Naive B cell (primary cell): ENCODE measurements at regions not wholly inside any gene's neighbourhood (a gene's known extent, or its start where the extent isn't known, plus 50 kb on each side); places are given as distances from the start of the nearest gene placed in this dataset.
"Not testable (repeated sequence)": the region's sequence is repeated elsewhere in the genome, so short reads cannot be mapped to it uniquely, and the experiment has no call there.

Experiments
- ATAC-seq, 2 donors: fragments of 150-1000 bp; cut with Tn5 transposase; 2 replicates each; pipeline ENCODE4 v1.10.0; 2021; ENCODE audit warnings: low read depth in 2 of 2, mild to moderate bottlenecking in 2 of 2, moderate library complexity in 2 of 2
- DNase-seq: peaks from one replicate; pipeline ENCODE4 v3.0.0; 2022
- H3K27ac Mint-ChIP-seq, 6 donors: one replicate each; pipeline ENCODE4 v1.8.0; 2020 to 2022; ENCODE audit warnings: mild to moderate bottlenecking in 6 of 6, mixed read lengths in 6 of 6, moderate library complexity in 5 of 6, inconsistent platforms in 2 of 6
- H3K27me3 Mint-ChIP-seq, 3 donors: one replicate each; pipeline ENCODE4 v1.8.0; 2021 to 2022; ENCODE audit warnings: mixed read lengths in 3 of 3, mild to moderate bottlenecking in 1 of 3
- H3K36me3 Mint-ChIP-seq, 2 donors: one replicate each; pipeline ENCODE4 v1.8.0; 2020 to 2022; ENCODE audit warnings: mixed read lengths in 2 of 2, inconsistent platforms in 1 of 2, mild to moderate bottlenecking in 1 of 2
- H3K4me1 Mint-ChIP-seq, 3 donors: one replicate each; pipeline ENCODE4 v1.8.0; 2020 to 2022; ENCODE audit warnings: mixed read lengths in 3 of 3, inconsistent platforms in 1 of 3, mild to moderate bottlenecking in 1 of 3, moderate library complexity in 1 of 3
- H3K4me3 Mint-ChIP-seq, 8 donors: one replicate each; pipeline ENCODE4 v1.8.0; 2020 to 2022; ENCODE audit warnings: mild to moderate bottlenecking in 8 of 8, mixed read lengths in 8 of 8, moderate library complexity in 8 of 8, inconsistent platforms in 2 of 8
- H3K9me3 Mint-ChIP-seq, 7 donors: one replicate each; pipeline ENCODE4 v1.8.0; 2020 to 2022; ENCODE audit warnings: mixed read lengths in 7 of 7, mild to moderate bottlenecking in 5 of 7, inconsistent platforms in 2 of 7, moderate library complexity in 1 of 7

GRCh38 chr12:65712260-65713004 lies 111.9 kb upstream of the HMGA2 start:
- peaks cover 0 to under 1% (median 0%) of the 10 kb centered on the region in 7 donors for H3K9me3 Mint-ChIP-seq
- ATAC-seq: no peak

GRCh38 chr12:65715961-65716360 lies 108.3 kb upstream of the HMGA2 start:
- ATAC-seq: no peak
- Mint-ChIP-seq H3K4me1 (no peaks in the 10 kb centered on the region), H3K27me3 (peaks cover 13 to 46% (median 22%) of the 10 kb centered on the region in 3 donors), H3K27ac (no peak overlapping the region), H3K9me3 (no peaks in the 10 kb centered on the region), H3K36me3 (no peaks in the 10 kb centered on the region), H3K4me3 (no peak overlapping the region)
- DNase-seq: no peak

More at GRCh38 chr12:65712260-65713004, 111.9 kb upstream of the HMGA2 start:
- Mint-ChIP-seq H3K27me3 (peaks cover 8 to 38% (median 15%) of the 10 kb centered on the region in 3 donors), H3K4me3 (no peak overlapping the region), H3K36me3 (no peaks in the 10 kb centered on the region), H3K4me1 (no peaks in the 10 kb centered on the region), H3K27ac (no peak overlapping the region)
- no peak for DNase-seq

DNA sequence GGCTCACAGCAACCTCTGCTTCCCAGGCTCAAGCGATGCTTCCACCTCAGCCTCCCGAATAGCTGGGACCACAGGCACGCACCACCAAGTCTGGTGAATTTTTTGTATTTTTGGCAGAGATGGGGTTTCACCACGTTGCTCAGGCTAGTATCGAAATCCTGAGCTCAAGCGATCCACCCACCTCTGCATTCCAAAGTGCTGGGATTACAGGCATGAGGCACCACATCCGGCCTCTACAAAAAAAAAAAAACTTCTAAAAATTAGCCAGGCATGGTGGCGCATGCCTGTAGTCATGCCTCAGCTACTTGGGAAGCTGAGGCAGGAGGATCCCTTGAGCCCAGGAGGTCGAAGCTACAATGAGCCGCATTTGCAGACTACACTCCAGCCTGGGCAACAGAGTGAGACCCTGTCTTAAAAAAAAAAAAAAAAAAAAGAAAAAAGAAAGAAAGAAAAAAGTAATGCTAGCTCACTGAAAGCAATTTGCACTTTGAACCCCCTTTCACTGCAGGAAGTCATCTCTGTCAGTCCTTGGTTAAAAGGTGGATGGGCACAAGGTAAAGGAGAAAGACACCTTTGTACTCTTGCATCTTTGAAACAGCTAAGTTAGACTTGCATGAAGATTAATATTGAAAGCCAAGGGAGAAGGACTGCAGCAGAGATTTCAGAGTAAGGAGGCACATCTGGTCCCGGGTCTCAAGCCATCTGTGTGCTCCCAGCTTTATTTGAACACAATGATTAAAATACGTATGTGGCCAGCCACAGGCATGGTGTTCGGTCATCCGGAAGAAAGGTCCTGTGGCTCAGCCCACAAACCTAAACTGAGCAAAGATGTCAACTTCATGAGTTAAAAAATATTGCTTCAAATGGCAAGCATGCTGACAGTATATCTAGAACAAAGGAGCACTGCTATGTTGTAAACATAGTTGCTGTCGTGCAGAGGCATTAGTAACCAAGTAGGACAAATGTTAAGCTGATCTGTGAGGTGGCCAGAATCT lies 103.8 kb upstream of the HMGA2 start:
- DNase-seq (no peak), ATAC-seq (no peak)
- H3K4me1 Mint-ChIP-seq: no peaks in the 10 kb centered on the region
- no peak overlapping the region for H3K4me3 Mint-ChIP-seq
- H3K9me3 Mint-ChIP-seq: no peaks in the 10 kb centered on the region
- H3K27me3 Mint-ChIP-seq: peaks cover 24 to 47% (median 39%) of the 10 kb centered on the region in 3 donors
- no peak overlapping the region for H3K27ac Mint-ChIP-seq
- no peaks in the 10 kb centered on the region for H3K36me3 Mint-ChIP-seq

GRCh38 chr12:65721541-65722190 lies 102.6 kb upstream of the HMGA2 start:
- H3K27me3 Mint-ChIP-seq: peaks cover 29 to 51% (median 47%) of the 10 kb centered on the region in 3 donors
- no peaks in the 10 kb centered on the region for H3K36me3 Mint-ChIP-seq
- no peak for DNase-seq
- ATAC-seq: no peak
- no peak overlapping the region for H3K4me3 Mint-ChIP-seq
- H3K27ac Mint-ChIP-seq: no peak overlapping the region
- no peaks in the 10 kb centered on the region for H3K9me3 Mint-ChIP-seq
- no peaks in the 10 kb centered on the region for H3K4me1 Mint-ChIP-seq

GRCh38 chr12:65725376-65725775 lies 98.9 kb upstream of the HMGA2 start:
- Mint-ChIP-seq H3K27ac (no peak overlapping the region), H3K27me3 (peaks cover 52 to 63% (median 59%) of the 10 kb centered on the region in 3 donors), H3K4me3 (no peak overlapping the region)

DNA sequence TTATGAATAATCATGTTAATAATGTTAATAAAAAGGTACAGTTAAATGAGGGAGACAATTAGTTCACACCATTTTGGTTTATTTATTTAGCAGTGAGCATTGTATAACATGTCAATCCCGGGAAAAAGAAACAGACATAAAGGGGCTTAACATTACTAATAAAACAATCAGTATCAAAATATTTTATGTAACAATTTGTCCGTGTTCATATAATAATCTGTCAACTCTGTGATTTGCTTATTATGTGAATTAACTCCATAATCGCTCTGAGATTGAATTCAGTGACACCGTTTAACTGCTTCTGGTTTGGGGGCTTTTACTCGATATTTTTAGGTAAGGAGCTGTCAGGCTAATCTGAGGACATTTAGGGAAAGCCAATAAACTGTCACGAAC lies 95.8 kb upstream of the HMGA2 start:
- H3K9me3 Mint-ChIP-seq: peaks cover 0 to 5% (median 0%) of the 10 kb centered on the region in 7 donors
- peaks cover 56 to 79% (median 74%) of the 10 kb centered on the region in 3 donors for H3K27me3 Mint-ChIP-seq
- DNase-seq: no peak
- H3K4me3 Mint-ChIP-seq: peak overlapping the region in 1 of 8 donors; percentile 22
- H3K36me3 Mint-ChIP-seq: peaks cover 0 to 8% of the 10 kb centered on the region in 2 donors
- ATAC-seq: no peak
- H3K27ac Mint-ChIP-seq: no peak overlapping the region
- H3K4me1 Mint-ChIP-seq: peaks cover 0 to 7% (median 3%) of the 10 kb centered on the region in 3 donors

More at GRCh38 chr12:65725376-65725775, 98.9 kb upstream of the HMGA2 start:
- peaks cover 0 to 5% (median 0%) of the 10 kb centered on the region in 7 donors for H3K9me3 Mint-ChIP-seq
- peaks cover 0 to 7% (median 3%) of the 10 kb centered on the region in 3 donors for H3K4me1 Mint-ChIP-seq
- no peak for DNase-seq
- no peak for ATAC-seq
- peaks cover 0 to 6% of the 10 kb centered on the region in 2 donors for H3K36me3 Mint-ChIP-seq

- peak overlapping the region in 1 of 8 donors; percentile 8 for H3K4me3 Mint-ChIP-seq
- H3K27ac Mint-ChIP-seq: no peak overlapping the region
- DNase-seq (no peak), ATAC-seq (no peak)
- H3K36me3 Mint-ChIP-seq: peaks cover 0 to 8% of the 10 kb centered on the region in 2 donors
- peaks cover 0 to 5% (median 0%) of the 10 kb centered on the region in 7 donors for H3K9me3 Mint-ChIP-seq
- peaks cover 55 to 76% (median 71%) of the 10 kb centered on the region in 3 donors for H3K27me3 Mint-ChIP-seq
- H3K4me1 Mint-ChIP-seq: peaks cover 0 to 7% (median 3%) of the 10 kb centered on the region in 3 donors
Observed at GRCh38 chr12:65728848-65729793, 95.2 kb upstream of the HMGA2 start.

DNA sequence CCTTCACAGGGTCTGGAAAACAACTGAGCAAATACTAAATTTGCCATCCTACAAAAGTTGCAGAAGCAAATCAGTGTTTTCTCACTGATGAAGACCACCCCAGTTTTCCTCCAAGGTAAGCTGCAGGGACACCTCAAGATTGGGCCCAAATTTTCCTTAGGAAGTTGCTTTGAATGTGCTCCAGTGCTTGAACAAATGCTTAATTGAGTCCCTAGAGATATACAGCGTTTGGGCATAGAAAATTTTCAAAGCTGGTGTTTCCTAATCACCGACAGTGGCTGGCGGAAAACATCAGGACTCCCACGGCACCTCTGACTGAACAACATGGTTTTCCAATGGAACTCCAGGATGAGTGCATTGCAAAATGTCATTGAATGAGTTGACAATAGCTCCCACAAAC lies 92.5 kb upstream of the HMGA2 start:
- H3K27ac Mint-ChIP-seq: no peak overlapping the region
- H3K36me3 Mint-ChIP-seq: peaks cover 0 to 8% of the 10 kb centered on the region in 2 donors
- H3K9me3 Mint-ChIP-seq: peaks cover 0 to 5% (median 0%) of the 10 kb centered on the region in 7 donors
- H3K4me1 Mint-ChIP-seq: peaks cover 0 to 7% (median 3%) of the 10 kb centered on the region in 3 donors
- ATAC-seq (no peak), DNase-seq (no peak)
- no peak overlapping the region for H3K4me3 Mint-ChIP-seq
- peaks cover 57 to 77% (median 73%) of the 10 kb centered on the region in 3 donors for H3K27me3 Mint-ChIP-seq

- H3K9me3 Mint-ChIP-seq, ATAC-seq, H3K4me1 Mint-ChIP-seq, DNase-seq, H3K27ac Mint-ChIP-seq, H3K36me3 Mint-ChIP-seq, H3K4me3 Mint-ChIP-seq: not testable (repeated sequence)
- peaks cover 48 to 67% (median 65%) of the 10 kb centered on the region in 3 donors for H3K27me3 Mint-ChIP-seq
Observed at GRCh38 chr12:65733643-65734042, 90.6 kb upstream of the HMGA2 start.

DNA sequence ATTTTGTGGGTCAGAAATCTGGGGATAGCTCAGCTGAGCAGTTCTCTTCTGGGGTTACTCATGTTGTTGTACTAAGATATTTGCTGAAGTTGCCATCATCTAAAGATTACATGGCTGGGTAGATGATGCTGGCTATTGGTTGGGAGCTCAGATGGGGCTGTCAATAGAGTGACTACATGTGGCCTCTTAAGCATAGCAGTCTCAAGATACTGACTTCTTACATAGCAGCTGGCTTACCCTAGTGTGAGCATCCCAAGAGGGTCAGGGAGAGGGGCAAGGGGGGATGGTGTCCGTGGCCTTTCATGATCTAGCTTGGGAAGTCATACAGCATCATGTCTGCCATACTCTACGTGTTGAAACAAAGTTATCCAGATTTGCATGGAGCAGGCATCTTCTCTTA lies 90.1 kb upstream of the HMGA2 start:
- H3K4me1 Mint-ChIP-seq: peaks cover 0 to 3% (median 0%) of the 10 kb centered on the region in 3 donors
- no peak overlapping the region for H3K27ac Mint-ChIP-seq
- peaks cover 0 to 9% (median 2%) of the 10 kb centered on the region in 7 donors for H3K9me3 Mint-ChIP-seq
- ATAC-seq (no peak), DNase-seq (no peak)
- H3K27me3 Mint-ChIP-seq: peaks cover 46 to 61% (median 59%) of the 10 kb centered on the region in 3 donors
- no peak overlapping the region for H3K4me3 Mint-ChIP-seq
- H3K36me3 Mint-ChIP-seq: peaks cover 0 to 8% of the 10 kb centered on the region in 2 donors

GRCh38 chr12:65739606-65740005 lies 84.7 kb upstream of the HMGA2 start:
- Mint-ChIP-seq H3K4me3 (peak overlapping the region in 5 of 8 donors; percentile 40 to 84 (median 73)), H3K27me3 (peaks cover 25 to 37% (median 28%) of the 10 kb centered on the region in 3 donors), H3K36me3 (no peaks in the 10 kb centered on the region), H3K27ac (no peak overlapping the region), H3K4me1 (peaks cover 8 to 18% (median 17%) of the 10 kb centered on the region in 3 donors), H3K9me3 (peaks cover 0 to 4% (median 2%) of the 10 kb centered on the region in 7 donors)
- ATAC-seq: no peak
- DNase-seq: no peak

- DNase-seq: no peak
- peak overlapping the region; percentile 50 to 92 (median 84) for H3K4me3 Mint-ChIP-seq
- no peaks in the 10 kb centered on the region for H3K36me3 Mint-ChIP-seq
- peak overlapping the region in 1 of 6 donors; percentile 65 for H3K27ac Mint-ChIP-seq
- peaks cover 27 to 38% (median 28%) of the 10 kb centered on the region in 3 donors for H3K27me3 Mint-ChIP-seq
- H3K4me1 Mint-ChIP-seq: peaks cover 8 to 18% (median 17%) of the 10 kb centered on the region in 3 donors
- no peak for ATAC-seq
- H3K9me3 Mint-ChIP-seq: peaks cover 0 to 4% (median 2%) of the 10 kb centered on the region in 7 donors
Observed at GRCh38 chr12:65740506-65740872, 83.8 kb upstream of the HMGA2 start.
